ENCODE measurements at regions not wholly inside any gene's neighbourhood (a gene's known extent, or its start where the extent isn't known, plus 50 kb on each side); places are given as distances from the start of the nearest gene placed in this dataset.

GRCh38 chr6:128690063-128690462 is 169.7 kb upstream of the PTPRK start:
- no peaks in the 10 kb centered on the region for H3K4me1 ChIP-seq (ENCODE audit: insufficient read depth)
- H3K27me3 ChIP-seq = no peaks in the 10 kb centered on the region
- no peak overlapping the region for H3K4me3 ChIP-seq
- H3K36me3 ChIP-seq (replicated peaks; ENCODE audit: insufficient read depth, low read depth) = no peaks in the 10 kb centered on the region
- H3K27ac ChIP-seq = no peak overlapping the region
- no peak for TF ChIP-seq EZH2phosphoT487 (IDR thresholded peaks at IDR 0.05; ENCODE audit: low read depth, severe bottlenecking, unreplicated experiment)
- TF ChIP-seq EZH2 (IDR thresholded peaks at IDR 0.05; ENCODE audit: borderline replicate concordance) = no peak
- TF ChIP-seq CTCF (IDR thresholded peaks at IDR 0.05; ENCODE audit: poor library complexity) = no peak
- no peaks in the 10 kb centered on the region for H4K20me1 ChIP-seq (ENCODE audit: insufficient read depth, poor library complexity, severe bottlenecking)
- H3K4me2 ChIP-seq = no peak overlapping the region
- no peaks in the 10 kb centered on the region for H3K9me3 ChIP-seq (ENCODE audit: low read depth)
- DNase-seq (ENCODE audit: low spot score) = no peak
- 92% methylated on average over 3 of the region's 3 CpGs for WGBS (ENCODE audit: low lambda C conversion rate, missing lambda C conversion rate)
- no peaks in the 10 kb centered on the region for H3K9me2 ChIP-seq (replicated peaks; ENCODE audit: insufficient read depth)
- no peaks in the 10 kb centered on the region for H3K79me2 ChIP-seq
- H2AFZ ChIP-seq = no peak overlapping the region

- H3K9me2 ChIP-seq (replicated peaks; ENCODE audit: insufficient read depth) = no peaks in the 10 kb centered on the region
- TF ChIP-seq EZH2 (IDR thresholded peaks at IDR 0.05; ENCODE audit: borderline replicate concordance) = no peak
- no peak for TF ChIP-seq CTCF (IDR thresholded peaks at IDR 0.05; ENCODE audit: poor library complexity)
- TF ChIP-seq EZH2phosphoT487 (IDR thresholded peaks at IDR 0.05; ENCODE audit: low read depth, severe bottlenecking, unreplicated experiment) = no peak
- no peak overlapping the region for H3K4me3 ChIP-seq
- H2AFZ ChIP-seq = no peak overlapping the region
- no peak for DNase-seq (ENCODE audit: low spot score)
- no peaks in the 10 kb centered on the region for H3K36me3 ChIP-seq (replicated peaks; ENCODE audit: insufficient read depth, low read depth)
- no peak overlapping the region for H3K4me2 ChIP-seq
- no peaks in the 10 kb centered on the region for H3K79me2 ChIP-seq
- no peaks in the 10 kb centered on the region for H3K4me1 ChIP-seq (ENCODE audit: insufficient read depth)
- no peak overlapping the region for H3K27ac ChIP-seq
- H3K27me3 ChIP-seq = no peaks in the 10 kb centered on the region
- H4K20me1 ChIP-seq (ENCODE audit: insufficient read depth, poor library complexity, severe bottlenecking) = no peaks in the 10 kb centered on the region
- H3K9me3 ChIP-seq (ENCODE audit: low read depth) = no peaks in the 10 kb centered on the region
These were observed 165.7 kb upstream of the PTPRK start for GRCh38 chr6:128686084-128686483.

GRCh38 chr6:128676456-128676855 is 156.1 kb upstream of the PTPRK start:
- Histone ChIP-seq H4K20me1 (ENCODE audit: insufficient read depth, poor library complexity, severe bottlenecking) (no peaks in the 10 kb centered on the region), H3K27me3 (no peaks in the 10 kb centered on the region), H3K4me2 (no peak overlapping the region), H3K9me3 (ENCODE audit: low read depth) (no peaks in the 10 kb centered on the region), H3K4me1 (ENCODE audit: insufficient read depth) (no peaks in the 10 kb centered on the region), H3K4me3 (no peak overlapping the region), H2AFZ (no peak overlapping the region), H3K9me2 (replicated peaks; ENCODE audit: insufficient read depth) (no peaks in the 10 kb centered on the region), H3K36me3 (replicated peaks; ENCODE audit: insufficient read depth, low read depth) (no peaks in the 10 kb centered on the region), H3K27ac (no peak overlapping the region), H3K79me2 (no peaks in the 10 kb centered on the region)
- no peak for DNase-seq (ENCODE audit: low spot score)
- no peak for TF ChIP-seq CTCF (IDR thresholded peaks at IDR 0.05; ENCODE audit: poor library complexity)

- Histone ChIP-seq H3K4me3 (no peak overlapping the region), H3K27me3 (no peaks in the 10 kb centered on the region), H3K4me2 (no peak overlapping the region), H3K9me2 (replicated peaks; ENCODE audit: insufficient read depth) (no peaks in the 10 kb centered on the region), H3K36me3 (replicated peaks; ENCODE audit: insufficient read depth, low read depth) (no peaks in the 10 kb centered on the region), H3K27ac (no peak overlapping the region), H3K4me1 (ENCODE audit: insufficient read depth) (no peaks in the 10 kb centered on the region), H3K79me2 (no peaks in the 10 kb centered on the region), H4K20me1 (ENCODE audit: insufficient read depth, poor library complexity, severe bottlenecking) (no peaks in the 10 kb centered on the region), H2AFZ (no peak overlapping the region), H3K9me3 (ENCODE audit: low read depth) (no peaks in the 10 kb centered on the region)
- 85% methylated on average over 3 of the region's 3 CpGs for WGBS (ENCODE audit: low lambda C conversion rate, missing lambda C conversion rate)
- DNase-seq (ENCODE audit: low spot score) = no peak
- TF ChIP-seq EZH2phosphoT487 (IDR thresholded peaks at IDR 0.05; ENCODE audit: low read depth, severe bottlenecking, unreplicated experiment) = no peak
- no peak for TF ChIP-seq CTCF (IDR thresholded peaks at IDR 0.05; ENCODE audit: poor library complexity)
- TF ChIP-seq EZH2 (IDR thresholded peaks at IDR 0.05; ENCODE audit: borderline replicate concordance) = no peak
These were observed 151.6 kb upstream of the PTPRK start for GRCh38 chr6:128672023-128672422.
